PC-3 (cell line): ENCODE measurements at regions not wholly inside any gene's neighbourhood (a gene's known extent, or its start where the extent isn't known, plus 50 kb on each side); places are given as distances from the start of the nearest gene placed in this dataset.

Experiments
- EZH2 ChIP-seq: fragments of 300-600 bp; sonication (generic); IDR thresholded peaks from one replicate; pipeline ENCODE4 v1.6.1; 2017; ENCODE audit warnings: antibody characterized with exemption, mild to moderate bottlenecking, low read length; ENCODE audit not compliant: unreplicated experiment
- EZH2phosphoT487 ChIP-seq: fragments of 300-600 bp; sonication (generic); IDR thresholded peaks from 2 replicates; pipeline ENCODE4 v1.6.1; 2018; ENCODE audit warnings: mild to moderate bottlenecking, antibody characterized with exemption, low read length, borderline replicate concordance
- TF ChIP-seq, protein P1 (sequence below): fragments of 300-600 bp; sonication (generic); conservative IDR thresholded peaks from 2 replicates; pipeline ENCODE4 v1.5.1; 2017; ENCODE audit warnings: antibody characterized with exemption, low read depth, mild to moderate bottlenecking, low read length

DNA sequence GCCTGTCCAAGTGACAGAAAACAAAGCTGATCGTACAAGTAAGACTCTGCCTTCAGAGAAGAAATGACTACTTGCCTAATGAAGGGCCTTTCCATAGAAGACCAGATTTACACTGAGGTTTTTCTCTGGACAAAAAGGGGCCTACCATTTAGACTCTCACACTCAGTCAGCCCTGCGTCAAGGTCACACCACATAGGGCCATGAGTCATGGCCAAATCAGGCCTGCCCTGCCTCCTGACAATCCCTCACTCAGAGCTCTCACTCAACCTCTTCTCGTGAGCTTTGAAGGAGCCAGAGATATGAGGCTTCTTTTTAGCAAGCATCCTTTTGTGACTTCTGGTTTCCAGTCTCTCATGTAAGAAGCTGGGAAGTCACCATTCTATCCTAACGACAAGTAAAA, 68.1 kb upstream of the NMNAT3 start:
- TF ChIP-seq, protein P1, sequence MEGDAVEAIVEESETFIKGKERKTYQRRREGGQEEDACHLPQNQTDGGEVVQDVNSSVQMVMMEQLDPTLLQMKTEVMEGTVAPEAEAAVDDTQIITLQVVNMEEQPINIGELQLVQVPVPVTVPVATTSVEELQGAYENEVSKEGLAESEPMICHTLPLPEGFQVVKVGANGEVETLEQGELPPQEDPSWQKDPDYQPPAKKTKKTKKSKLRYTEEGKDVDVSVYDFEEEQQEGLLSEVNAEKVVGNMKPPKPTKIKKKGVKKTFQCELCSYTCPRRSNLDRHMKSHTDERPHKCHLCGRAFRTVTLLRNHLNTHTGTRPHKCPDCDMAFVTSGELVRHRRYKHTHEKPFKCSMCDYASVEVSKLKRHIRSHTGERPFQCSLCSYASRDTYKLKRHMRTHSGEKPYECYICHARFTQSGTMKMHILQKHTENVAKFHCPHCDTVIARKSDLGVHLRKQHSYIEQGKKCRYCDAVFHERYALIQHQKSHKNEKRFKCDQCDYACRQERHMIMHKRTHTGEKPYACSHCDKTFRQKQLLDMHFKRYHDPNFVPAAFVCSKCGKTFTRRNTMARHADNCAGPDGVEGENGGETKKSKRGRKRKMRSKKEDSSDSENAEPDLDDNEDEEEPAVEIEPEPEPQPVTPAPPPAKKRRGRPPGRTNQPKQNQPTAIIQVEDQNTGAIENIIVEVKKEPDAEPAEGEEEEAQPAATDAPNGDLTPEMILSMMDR, result no peak
- no peak for TF ChIP-seq EZH2phosphoT487
- TF ChIP-seq EZH2, result no peak
